ENCODE measurements at regions not wholly inside any gene's neighbourhood (a gene's known extent, or its start where the extent isn't known, plus 50 kb on each side); places are given as distances from the start of the nearest gene placed in this dataset.
"Not testable (repeated sequence)": the region's sequence is repeated elsewhere in the genome, so short reads cannot be mapped to it uniquely, and the experiment has no call there.

DNA sequence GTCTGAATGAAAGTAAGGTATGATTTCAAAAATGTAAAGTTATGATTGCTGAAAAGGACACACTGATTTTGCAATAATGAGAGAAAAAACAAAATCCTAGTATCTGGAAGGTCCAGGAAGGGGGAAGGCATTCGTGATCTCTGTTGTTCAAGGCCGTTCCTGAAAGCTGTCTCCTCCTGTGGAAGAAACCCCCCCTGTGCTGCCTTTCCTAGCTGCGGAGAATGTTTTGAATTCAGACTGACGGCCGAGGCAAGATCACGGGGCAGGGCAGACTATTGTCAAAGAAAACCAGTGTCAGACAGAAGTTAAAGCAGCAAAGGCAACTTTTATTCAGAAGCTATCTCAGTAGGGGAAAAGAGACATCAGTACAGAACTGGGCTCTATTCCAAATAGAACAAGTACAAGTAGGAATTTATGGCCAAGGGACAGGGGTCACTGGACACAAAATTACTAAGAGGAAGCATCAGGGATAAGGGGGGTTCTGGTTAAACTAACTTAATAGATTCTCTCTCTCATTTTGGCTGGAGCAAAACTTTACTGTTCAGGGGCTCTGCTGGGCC is 61.9 kb upstream of the IGFBPL1 start:
- H3K36me3 Mint-ChIP-seq = no peaks in the 10 kb centered on the region
- ChIA-PET CTCF (interaction anchor here (1.2 kb wide), 1 partner anchor 134 kb away, joined by 3 read pairs; the partner anchor contains the start of gene ANKRD18A), POLR2A (no interaction called here)
- ATAC-seq (no peak), DNase-seq (ENCODE audit: low spot score) (no peak)
- H3K27me3 Mint-ChIP-seq (ENCODE audit: low read depth) = no peaks in the 10 kb centered on the region
- H3K4me1 Mint-ChIP-seq = peaks cover 59% of the 10 kb centered on the region
- H3K9me3 Mint-ChIP-seq = no peaks in the 10 kb centered on the region
- peak overlapping the region; percentile 94 for H3K27ac Mint-ChIP-seq
- H3K4me3 Mint-ChIP-seq = no peak overlapping the region
- TF ChIP-seq ZNF423 (CRISPR knock-in tag; IDR thresholded peaks at IDR 0.05) (no peak), STAT6 (CRISPR knock-in tag; conservative IDR thresholded peaks at IDR 0.05; ENCODE audit: low read depth) (no peak), FOXK1 (CRISPR knock-in tag; IDR thresholded peaks at IDR 0.05) (no peak)
- TF ChIP-seq, protein P1, sequence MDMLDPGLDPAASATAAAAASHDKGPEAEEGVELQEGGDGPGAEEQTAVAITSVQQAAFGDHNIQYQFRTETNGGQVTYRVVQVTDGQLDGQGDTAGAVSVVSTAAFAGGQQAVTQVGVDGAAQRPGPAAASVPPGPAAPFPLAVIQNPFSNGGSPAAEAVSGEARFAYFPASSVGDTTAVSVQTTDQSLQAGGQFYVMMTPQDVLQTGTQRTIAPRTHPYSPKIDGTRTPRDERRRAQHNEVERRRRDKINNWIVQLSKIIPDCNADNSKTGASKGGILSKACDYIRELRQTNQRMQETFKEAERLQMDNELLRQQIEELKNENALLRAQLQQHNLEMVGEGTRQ (CRISPR knock-in tag; IDR thresholded peaks at IDR 0.05) = peak; percentile 26; the same call in 1 of the 2 replicates
- TF ChIP-seq, protein P2, sequence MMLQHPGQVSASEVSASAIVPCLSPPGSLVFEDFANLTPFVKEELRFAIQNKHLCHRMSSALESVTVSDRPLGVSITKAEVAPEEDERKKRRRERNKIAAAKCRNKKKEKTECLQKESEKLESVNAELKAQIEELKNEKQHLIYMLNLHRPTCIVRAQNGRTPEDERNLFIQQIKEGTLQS (CRISPR knock-in tag; conservative IDR thresholded peaks at IDR 0.05) = no peak

DNA sequence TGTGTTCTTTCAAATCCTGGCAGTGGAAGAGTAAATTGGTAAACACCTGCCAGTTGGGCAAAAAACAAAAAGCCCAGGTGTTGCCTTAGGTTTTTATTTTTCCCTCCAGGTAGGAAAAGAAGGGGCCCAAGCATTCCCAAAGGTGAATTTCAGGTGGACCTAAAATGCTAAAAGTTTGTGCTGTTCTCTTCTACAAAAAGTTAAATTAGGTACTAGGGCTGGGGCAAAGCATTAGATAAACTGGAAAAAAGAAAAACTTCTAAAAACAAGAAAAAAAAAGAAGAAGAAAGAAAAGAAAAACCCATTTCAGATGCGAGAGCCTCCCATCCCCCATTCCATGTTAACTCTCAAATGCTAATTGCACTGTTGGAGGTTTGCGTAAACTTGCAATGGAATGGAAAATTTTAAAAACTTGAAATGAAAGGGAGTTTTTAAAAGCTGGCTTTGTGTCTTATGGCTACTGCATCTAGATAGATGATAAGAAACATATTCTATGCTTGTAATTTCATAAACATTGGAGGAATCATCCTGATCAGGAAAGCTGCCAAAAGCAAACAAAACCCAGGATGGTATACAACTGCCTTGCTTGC is 59.9 kb upstream of the IGFBPL1 start:
- H3K27me3 Mint-ChIP-seq (ENCODE audit: low read depth); H3K9me3 Mint-ChIP-seq; POLR2A ChIA-PET; ATAC-seq; DNase-seq (ENCODE audit: low spot score); H3K36me3 Mint-ChIP-seq: not testable (repeated sequence)
- peaks cover 59% of the 10 kb centered on the region for H3K4me1 Mint-ChIP-seq
- peak overlapping the region; percentile 97 for H3K27ac Mint-ChIP-seq
- CTCF ChIA-PET = interaction anchor here (1.0 kb wide), 1 partner anchor 138 kb away, joined by 3 read pairs; no protein-coding TSS in a partner anchor
- peak overlapping the region; percentile 23 for H3K4me3 Mint-ChIP-seq

- H3K27me3 Mint-ChIP-seq (ENCODE audit: low read depth) = no peaks in the 10 kb centered on the region
- peak overlapping the region; percentile 97 for H3K27ac Mint-ChIP-seq
- no peaks in the 10 kb centered on the region for H3K9me3 Mint-ChIP-seq
- H3K36me3 Mint-ChIP-seq = no peaks in the 10 kb centered on the region
- H3K4me3 Mint-ChIP-seq = peak overlapping the region; percentile 23
- ATAC-seq (peak; percentile 34), DNase-seq (ENCODE audit: low spot score) (no peak)
- CTCF ChIA-PET = no interaction called here
- H3K4me1 Mint-ChIP-seq = peaks cover 59% of the 10 kb centered on the region
- POLR2A ChIA-PET = no interaction called here
- no peak for TF ChIP-seq ZNF138 (CRISPR knock-in tag; conservative IDR thresholded peaks at IDR 0.05)
- no peak for TF ChIP-seq OVOL2 (CRISPR knock-in tag; IDR thresholded peaks at IDR 0.05; ENCODE audit: borderline replicate concordance)
- TF ChIP-seq MLX (CRISPR knock-in tag; IDR thresholded peaks at IDR 0.05) = no peak
- TF ChIP-seq ATF1 (CRISPR knock-in tag; IDR thresholded peaks at IDR 0.05) = no peak
- no peak for TF ChIP-seq TEAD4 (CRISPR knock-in tag; IDR thresholded peaks at IDR 0.05)
- no peak for TF ChIP-seq PRRX2 (CRISPR knock-in tag; IDR thresholded peaks at IDR 0.05)
- TF ChIP-seq NR3C1 (CRISPR knock-in tag; conservative IDR thresholded peaks at IDR 0.05; ENCODE audit: low read depth) = no peak
- TF ChIP-seq TP53 (CRISPR knock-in tag; IDR thresholded peaks at IDR 0.05) = no peak
- TF ChIP-seq ETV6 (CRISPR knock-in tag; IDR thresholded peaks at IDR 0.05) = no peak
These were observed 58.8 kb upstream of the IGFBPL1 start for GRCh38 chr9:38482918-38483592.
